SK-N-SH treated with all-trans-retinoic acid at 6 μM for 48 hours (cell line): ENCODE measurements at regions not wholly inside any gene's neighbourhood (a gene's known extent, or its start where the extent isn't known, plus 50 kb on each side); places are given as distances from the start of the nearest gene placed in this dataset.

ENCODE experiments used
- BACH2 ChIP-seq: fragments of 250-450 bp; sonication (Bioruptor Pico); IDR thresholded peaks from 2 replicates; pipeline ENCODE4 v1.9.0; 2021; ENCODE audit warnings: mild to moderate bottlenecking, borderline replicate concordance
- ESRRG ChIP-seq: fragments of 250-450 bp; sonication (Bioruptor Pico); IDR thresholded peaks from 2 replicates; pipeline ENCODE4 v1.6.1; 2021; ENCODE audit warnings: mild to moderate bottlenecking
- ISL1 ChIP-seq: fragments of 250-450 bp; sonication (Bioruptor Pico); IDR thresholded peaks from 2 replicates; pipeline ENCODE4 v2.1.2; 2022; ENCODE audit warnings: mild to moderate bottlenecking, moderate library complexity
- RARB ChIP-seq: fragments of 250-450 bp; sonication (Bioruptor Pico); IDR thresholded peaks from 2 replicates; pipeline ENCODE4 v1.8.0; 2021; ENCODE audit warnings: mild to moderate bottlenecking, moderate library complexity
- SNAI2 ChIP-seq: fragments of 250-450 bp; sonication (Bioruptor Pico); IDR thresholded peaks from 2 replicates; pipeline ENCODE4 v1.5.0; 2020; ENCODE audit warnings: mild to moderate bottlenecking, moderate library complexity
- ZFP3 ChIP-seq: fragments of 250-450 bp; sonication (Bioruptor Pico); IDR thresholded peaks from 2 replicates; pipeline ENCODE4 v1.5.0; 2020; ENCODE audit warnings: mild to moderate bottlenecking, moderate library complexity
- ZNF565 ChIP-seq: fragments of 450-650 bp; formaldehyde crosslinking; conservative IDR thresholded peaks from 2 replicates; pipeline ENCODE4 v1.5.0; 2020; ENCODE audit warnings: low read depth, mild to moderate bottlenecking, moderate library complexity
- ZNF70 ChIP-seq: fragments of 450-650 bp; formaldehyde crosslinking; IDR thresholded peaks from 2 replicates; pipeline ENCODE4 v1.5.0; 2020; ENCODE audit warnings: mild to moderate bottlenecking, moderate library complexity
- TF ChIP-seq, protein P1 (sequence below): fragments of 250-450 bp; sonication (Bioruptor Pico); IDR thresholded peaks from 2 replicates; pipeline ENCODE4 v1.8.0; 2020; ENCODE audit warnings: mild to moderate bottlenecking, moderate library complexity, borderline replicate concordance
- TF ChIP-seq, protein P2 (sequence below): fragments of 250-450 bp; sonication (Bioruptor Pico); IDR thresholded peaks from 2 replicates; pipeline ENCODE4 v1.5.1; 2021; ENCODE audit warnings: mild to moderate bottlenecking, moderate library complexity
- TF ChIP-seq, protein P3 (sequence below): fragments of 250-450 bp; sonication (Bioruptor Pico); IDR thresholded peaks from 2 replicates; pipeline ENCODE4 v1.8.0; 2021; ENCODE audit warnings: low read depth, mild to moderate bottlenecking, moderate library complexity, borderline replicate concordance

DNA sequence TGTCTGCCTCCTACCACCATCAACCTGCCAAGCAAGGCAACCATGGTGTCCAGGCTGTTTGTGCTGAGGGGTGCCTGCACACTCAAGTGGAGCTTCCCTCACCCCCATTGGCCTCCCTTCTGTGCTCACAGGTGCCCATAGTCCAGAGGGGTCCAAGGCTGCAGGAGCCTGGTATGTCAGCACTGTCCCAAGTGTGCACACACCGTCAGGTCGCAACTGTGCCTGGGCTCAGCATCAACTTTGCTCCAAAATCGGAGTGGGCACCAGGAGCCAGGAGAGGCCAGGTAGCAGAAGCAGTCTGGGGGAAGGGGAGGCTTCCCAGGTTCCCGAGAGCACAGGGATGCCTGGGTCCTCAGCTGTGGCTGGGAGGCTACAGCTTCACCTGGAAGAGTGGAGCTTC, 1528.2 kb upstream of the SLC39A10 start:
- TF ChIP-seq, protein P1, sequence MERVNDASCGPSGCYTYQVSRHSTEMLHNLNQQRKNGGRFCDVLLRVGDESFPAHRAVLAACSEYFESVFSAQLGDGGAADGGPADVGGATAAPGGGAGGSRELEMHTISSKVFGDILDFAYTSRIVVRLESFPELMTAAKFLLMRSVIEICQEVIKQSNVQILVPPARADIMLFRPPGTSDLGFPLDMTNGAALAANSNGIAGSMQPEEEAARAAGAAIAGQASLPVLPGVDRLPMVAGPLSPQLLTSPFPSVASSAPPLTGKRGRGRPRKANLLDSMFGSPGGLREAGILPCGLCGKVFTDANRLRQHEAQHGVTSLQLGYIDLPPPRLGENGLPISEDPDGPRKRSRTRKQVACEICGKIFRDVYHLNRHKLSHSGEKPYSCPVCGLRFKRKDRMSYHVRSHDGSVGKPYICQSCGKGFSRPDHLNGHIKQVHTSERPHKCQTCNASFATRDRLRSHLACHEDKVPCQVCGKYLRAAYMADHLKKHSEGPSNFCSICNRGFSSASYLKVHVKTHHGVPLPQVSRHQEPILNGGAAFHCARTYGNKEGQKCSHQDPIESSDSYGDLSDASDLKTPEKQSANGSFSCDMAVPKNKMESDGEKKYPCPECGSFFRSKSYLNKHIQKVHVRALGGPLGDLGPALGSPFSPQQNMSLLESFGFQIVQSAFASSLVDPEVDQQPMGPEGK = no peak
- TF ChIP-seq, protein P2, sequence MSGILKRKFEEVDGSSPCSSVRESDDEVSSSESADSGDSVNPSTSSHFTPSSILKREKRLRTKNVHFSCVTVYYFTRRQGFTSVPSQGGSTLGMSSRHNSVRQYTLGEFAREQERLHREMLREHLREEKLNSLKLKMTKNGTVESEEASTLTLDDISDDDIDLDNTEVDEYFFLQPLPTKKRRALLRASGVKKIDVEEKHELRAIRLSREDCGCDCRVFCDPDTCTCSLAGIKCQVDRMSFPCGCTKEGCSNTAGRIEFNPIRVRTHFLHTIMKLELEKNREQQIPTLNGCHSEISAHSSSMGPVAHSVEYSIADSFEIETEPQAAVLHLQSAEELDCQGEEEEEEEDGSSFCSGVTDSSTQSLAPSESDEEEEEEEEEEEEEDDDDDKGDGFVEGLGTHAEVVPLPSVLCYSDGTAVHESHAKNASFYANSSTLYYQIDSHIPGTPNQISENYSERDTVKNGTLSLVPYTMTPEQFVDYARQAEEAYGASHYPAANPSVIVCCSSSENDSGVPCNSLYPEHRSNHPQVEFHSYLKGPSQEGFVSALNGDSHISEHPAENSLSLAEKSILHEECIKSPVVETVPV (CRISPR knock-in tag) = no peak
- TF ChIP-seq ZFP3 = no peak
- TF ChIP-seq ZNF565 (CRISPR knock-in tag) = no peak
- TF ChIP-seq ZNF70 (CRISPR knock-in tag) = no peak
- no peak for TF ChIP-seq RARB (CRISPR knock-in tag)
- TF ChIP-seq ISL1 = no peak
- no peak for TF ChIP-seq ESRRG (CRISPR knock-in tag)
- TF ChIP-seq SNAI2 = no peak
- TF ChIP-seq, protein P3, sequence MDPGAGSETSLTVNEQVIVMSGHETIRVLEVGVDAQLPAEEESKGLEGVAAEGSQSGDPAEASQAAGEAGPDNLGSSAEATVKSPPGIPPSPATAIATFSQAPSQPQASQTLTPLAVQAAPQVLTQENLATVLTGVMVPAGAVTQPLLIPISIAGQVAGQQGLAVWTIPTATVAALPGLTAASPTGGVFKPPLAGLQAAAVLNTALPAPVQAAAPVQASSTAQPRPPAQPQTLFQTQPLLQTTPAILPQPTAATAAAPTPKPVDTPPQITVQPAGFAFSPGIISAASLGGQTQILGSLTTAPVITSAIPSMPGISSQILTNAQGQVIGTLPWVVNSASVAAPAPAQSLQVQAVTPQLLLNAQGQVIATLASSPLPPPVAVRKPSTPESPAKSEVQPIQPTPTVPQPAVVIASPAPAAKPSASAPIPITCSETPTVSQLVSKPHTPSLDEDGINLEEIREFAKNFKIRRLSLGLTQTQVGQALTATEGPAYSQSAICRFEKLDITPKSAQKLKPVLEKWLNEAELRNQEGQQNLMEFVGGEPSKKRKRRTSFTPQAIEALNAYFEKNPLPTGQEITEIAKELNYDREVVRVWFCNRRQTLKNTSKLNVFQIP (CRISPR knock-in tag) = no peak
- TF ChIP-seq BACH2 (CRISPR knock-in tag) = no peak
